OCI-LY7 (cell line): ENCODE measurements at regions not wholly inside any gene's neighbourhood (a gene's known extent, or its start where the extent isn't known, plus 50 kb on each side); places are given as distances from the start of the nearest gene placed in this dataset.

Experiments
- CTCF ChIP-seq: fragments of 200-600 bp; sonication (generic); conservative IDR thresholded peaks from 2 replicates; pipeline ENCODE4 v1.5.1; 2014; ENCODE audit warnings: mild to moderate bottlenecking, antibody characterized with exemption, low read length, moderate library complexity, mixed read lengths
- EZH2phosphoT487 ChIP-seq: fragments of 200-600 bp; sonication (generic); IDR thresholded peaks from 2 replicates; pipeline ENCODE4 v1.6.1; 2018; ENCODE audit warnings: low read depth, borderline replicate concordance, mild to moderate bottlenecking, mixed run types, antibody characterized with exemption, low read length, moderate library complexity, mixed read lengths

GRCh38 chr2:163849756-163850435 lies 114.1 kb upstream of the FIGN start:
- TF ChIP-seq CTCF: no peak
- TF ChIP-seq EZH2phosphoT487: no peak
